Left hindlimb (tissue), 1 donor: ENCODE measurements at regions not wholly inside any gene's neighbourhood (a gene's known extent, or its start where the extent isn't known, plus 50 kb on each side); places are given as distances from the start of the nearest gene placed in this dataset.

ENCODE experiments used
- DNase-seq: peaks from one replicate; pipeline ENCODE4 v3.0.0-alpha.2; 2018

GRCh38 chr10:21166557-21167287 is 269.6 kb upstream of the NEBL start:
- no peak for DNase-seq

- no peak for DNase-seq
These were observed 268.4 kb upstream of the NEBL start for GRCh38 chr10:21165489-21165888.

- no peak for DNase-seq
These were observed 267.6 kb upstream of the NEBL start for GRCh38 chr10:21164687-21165086.

GRCh38 chr10:21162948-21163347 is 265.8 kb upstream of the NEBL start:
- DNase-seq, result no peak

- no peak for DNase-seq
These were observed 264.5 kb upstream of the NEBL start for GRCh38 chr10:21161647-21162046.

- no peak for DNase-seq
These were observed 264.0 kb upstream of the NEBL start for GRCh38 chr10:21161090-21161625.

GRCh38 chr10:21160116-21160515 is 263.0 kb upstream of the NEBL start:
- DNase-seq, result no peak

- no peak for DNase-seq
These were observed 262.6 kb upstream of the NEBL start for GRCh38 chr10:21159669-21160068.

GRCh38 chr10:21158301-21158700 is 261.2 kb upstream of the NEBL start:
- DNase-seq, result no peak

- DNase-seq, result no peak
These were observed 260.6 kb upstream of the NEBL start for GRCh38 chr10:21157664-21158063.

- DNase-seq, result no peak
These were observed 253.1 kb upstream of the NEBL start for GRCh38 chr10:21150166-21150565.

GRCh38 chr10:21146436-21146789 is 249.3 kb upstream of the NEBL start:
- DNase-seq, result no peak

GRCh38 chr10:21145751-21146435 is 248.8 kb upstream of the NEBL start:
- DNase-seq, result no peak

GRCh38 chr10:21144047-21144446 is 246.9 kb upstream of the NEBL start:
- DNase-seq, result no peak

GRCh38 chr10:21141946-21142492 is 244.9 kb upstream of the NEBL start:
- DNase-seq, result no peak

GRCh38 chr10:21138769-21139340 is 241.7 kb upstream of the NEBL start:
- no peak for DNase-seq

- peak; percentile 60 for DNase-seq
These were observed 238.2 kb upstream of the NEBL start for GRCh38 chr10:21135023-21135931.

GRCh38 chr10:21134645-21135022 is 237.5 kb upstream of the NEBL start:
- DNase-seq, result no peak

- no peak for DNase-seq
These were observed 233.8 kb upstream of the NEBL start for GRCh38 chr10:21130683-21131442.

- DNase-seq, result no peak
These were observed 233.0 kb upstream of the NEBL start for GRCh38 chr10:21130108-21130507.

GRCh38 chr10:21125471-21126228 is 228.5 kb upstream of the NEBL start:
- DNase-seq, result no peak
